Heart left ventricle (tissue), 13 donors: ENCODE measurements at regions not wholly inside any gene's neighbourhood (a gene's known extent, or its start where the extent isn't known, plus 50 kb on each side); places are given as distances from the start of the nearest gene placed in this dataset.

Source experiments
- CTCF ChIP-seq, 12 donors: fragments of 200-600 bp; sonication (generic) in 4 of 12; IDR thresholded peaks; one replicate each; pipeline versions ENCODE4 v1.5.0 to v1.8.0; 2018 to 2022; ENCODE audit warnings: antibody characterized with exemption in 12 of 12, mild to moderate bottlenecking in 5 of 12
- POLR2A ChIP-seq, 2 donors: fragments of 450-650 bp; IDR thresholded peaks; one replicate each; pipeline ENCODE4 v1.6.1; 2017; ENCODE audit warnings: antibody characterized with exemption in 2 of 2, mild to moderate bottlenecking in 2 of 2, moderate library complexity in 2 of 2
- donor health status: ischemic (EF 13 %, LVEDD 7.1; RV severe dilation, severe dysfunction).
- donor health status: DM: no; HTN: yes; CAD: no.
- donor health status: DM: no; HTN: no; CAD: no.
- donor health status: ischemic (EF 25% LVEDD 6.9; RV normal size, moderate dysfunction).
- donor health status: ischemic (EF 25% LVEDD 5.7; RV mildly dilated, moderate dysfunction).
- donor health status: ischemic (EF 35%, LVEDD 5.7; RV mildly dilated, moderate dysfunction).
- donor health status: nonischemic (EF 11% LVEDD 7.7; RV severe dilation, severe dysfunction).
- donor health status: DM: yes; HTN: yes; CAD: no.
- donor health status: PGD.
- donor health status: ischemic (EF 29% LVEDD 5.4; RV normal size, mild dysfunction).
- donor health status: nonischemic (EF 23%, LVEDD 6.1; RV moderate dilation, normal function).

DNA sequence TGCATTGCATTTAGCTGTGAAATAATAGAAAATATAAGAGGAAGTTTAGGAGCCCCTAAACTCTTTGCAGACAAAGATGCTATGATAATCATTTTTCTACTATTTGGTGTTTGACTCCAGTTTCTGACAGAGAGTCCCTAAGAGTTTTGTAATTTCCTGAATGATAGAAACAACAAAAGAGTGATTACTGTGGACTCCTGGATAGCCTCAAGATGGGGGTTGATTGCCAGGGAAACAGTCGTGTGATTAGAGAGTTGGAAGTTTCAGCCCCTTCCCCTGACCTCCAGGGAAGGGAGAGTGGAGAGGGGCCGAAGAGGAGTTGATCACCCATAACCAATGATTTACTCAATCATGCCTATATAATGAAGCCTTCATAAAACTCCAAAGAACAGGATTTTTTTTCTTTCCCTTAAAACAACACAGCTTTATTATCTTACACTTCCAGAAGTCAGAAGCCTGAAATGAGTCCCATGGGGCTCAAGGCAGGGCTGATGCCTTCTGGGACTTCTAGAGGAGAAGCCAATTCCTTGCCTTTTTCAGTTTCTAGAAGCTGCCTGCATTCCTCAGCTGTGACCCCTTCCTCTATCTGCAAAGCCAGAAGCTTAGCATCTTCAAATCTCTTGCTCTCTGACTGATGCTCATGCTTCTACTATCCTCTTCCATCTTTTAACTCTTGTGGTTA is 292.3 kb upstream of the ZPLD1 start:
- TF ChIP-seq CTCF (IDR thresholded peaks at IDR 0.05) (no peak), POLR2A (IDR thresholded peaks at IDR 0.05) (no peak)
